SK-N-SH (cell line): ENCODE measurements at regions not wholly inside any gene's neighbourhood (a gene's known extent, or its start where the extent isn't known, plus 50 kb on each side); places are given as distances from the start of the nearest gene placed in this dataset.

Experiments used
- CTCF ChIA-PET: fragments of 300-600, 350-600 bp; formaldehyde crosslinking; extraction: SDS; loops from one replicate; lab custom pipeline; 2021; lab: Yijun Ruan, JAX
- POLR2A ChIA-PET: fragments of 350-600 bp; sonication (Branson Sonifier 250); formaldehyde crosslinking; extraction: SDS; loops from one replicate; lab custom pipeline; 2020; ENCODE audit warnings: antibody characterized with exemption, inconsistent platforms; lab: Yijun Ruan, JAX
- DNase-seq: peaks from one replicate; pipeline ENCODE4 v3.0.0; 2012
- H2AFZ ChIP-seq: fragments of 200-600 bp; sonication (generic); 2 replicates; pipeline ENCODE4 v1.8.1; 2016; ENCODE audit warnings: antibody characterized with exemption, mild to moderate bottlenecking, low read depth
- H3F3A ChIP-seq: fragments of 200-600 bp; sonication (generic); replicated peaks from 2 replicates; pipeline ENCODE3; 2016; ENCODE audit warnings: antibody characterized with exemption, mild to moderate bottlenecking; ENCODE audit not compliant: insufficient read depth
- H3K27ac ChIP-seq, 2 experiments: fragments of 200-500 bp in 1 of 2; fragments of 200-600 bp in 1 of 2; sonication (Bioruptor generic) in 1 of 2; sonication (generic), shearing (Covaris generic) in 1 of 2; 2 replicates each; pipeline versions ENCODE4 v1.5.1 to v1.6.1; 2014 to 2016; ENCODE audit warnings: low read depth in 2 of 2, inconsistent platforms in 1 of 2, low read length in 1 of 2, mild to moderate bottlenecking in 1 of 2, mixed read lengths in 1 of 2
- H3K27me3 ChIP-seq: fragments of 200-600 bp; sonication (generic), shearing (Covaris generic); 2 replicates; pipeline ENCODE4 v1.6.1; 2016; ENCODE audit warnings: mixed run types; ENCODE audit not compliant: insufficient read depth
- H3K36me3 ChIP-seq, 2 experiments: fragments of 200-500 bp in 1 of 2; fragments of 200-600 bp in 1 of 2; sonication (Bioruptor generic) in 1 of 2; sonication (generic) in 1 of 2; replicated peaks in 1 of 2; 2 replicates each; pipeline versions ENCODE3 to v1.5.1; 2014 to 2016; ENCODE audit warnings: low read length in 1 of 2, mild to moderate bottlenecking in 1 of 2; ENCODE audit not compliant: insufficient read depth in 2 of 2, control insufficient read depth in 1 of 2
- H3K4me1 ChIP-seq, 2 experiments: fragments of 200-500 bp in 1 of 2; fragments of 200-600 bp in 1 of 2; sonication (Bioruptor generic) in 1 of 2; sonication (generic), shearing (Covaris generic) in 1 of 2; 2 replicates each; pipeline versions ENCODE4 v1.5.1 to v1.6.1; 2014 to 2016; ENCODE audit warnings: low read depth in 1 of 2, low read length in 1 of 2, mixed run types in 1 of 2; ENCODE audit not compliant: insufficient read depth in 2 of 2, control insufficient read depth in 1 of 2
- H3K4me2 ChIP-seq: fragments of 200-600 bp; sonication (generic), shearing (Covaris generic); 2 replicates; pipeline ENCODE4 v1.6.1; 2017; ENCODE audit warnings: mixed run types
- H3K4me3 ChIP-seq, 2 experiments: fragments of 200-500 bp in 1 of 2; fragments of 200-600 bp in 1 of 2; sonication (Bioruptor generic) in 1 of 2; sonication (generic), shearing (Covaris generic) in 1 of 2; 2 replicates each; pipeline versions ENCODE4 v1.5.1 to v1.8.1; 2014 to 2016; ENCODE audit warnings: low read depth in 2 of 2, inconsistent platforms in 1 of 2, low read length in 1 of 2, mild to moderate bottlenecking in 1 of 2, mixed read lengths in 1 of 2, moderate library complexity in 1 of 2
- H3K79me2 ChIP-seq: fragments of 200-600 bp; sonication (generic); 2 replicates; pipeline ENCODE4 v1.8.1; 2017; ENCODE audit warnings: mild to moderate bottlenecking; ENCODE audit not compliant: insufficient read depth
- H3K9ac ChIP-seq: fragments of 200-600 bp; sonication (generic); 2 replicates; pipeline ENCODE4 v1.6.1; 2017; ENCODE audit warnings: mixed run types
- H3K9me2 ChIP-seq: fragments of 200-600 bp; sonication (generic); 2 replicates; pipeline ENCODE4 v1.6.1; 2017; ENCODE audit warnings: mixed run types
- H3K9me3 ChIP-seq: fragments of 200-600 bp; sonication (generic); 2 replicates; pipeline ENCODE4 v1.6.1; 2017; ENCODE audit warnings: mixed run types, mild to moderate bottlenecking, moderate library complexity
- H4K20me1 ChIP-seq: fragments of 200-600 bp; sonication (generic); 2 replicates; pipeline ENCODE4 v1.6.1; 2017; ENCODE audit warnings: mild to moderate bottlenecking, mixed run types; ENCODE audit not compliant: insufficient read depth
- CHD2 ChIP-seq: fragments of 150-350 bp; IDR thresholded peaks from 2 replicates; pipeline ENCODE4 v1.6.1; 2018; ENCODE audit warnings: low read length; ENCODE audit not compliant: partially characterized antibody
- CTCF ChIP-seq: fragments of 200-600 bp; sonication (generic); IDR thresholded peaks from 2 replicates; pipeline ENCODE4 v1.6.1; 2017; ENCODE audit warnings: antibody characterized with exemption, mild to moderate bottlenecking, moderate library complexity
- ELF1 ChIP-seq: IDR thresholded peaks from 2 replicates; pipeline ENCODE4 v1.4.0; 2012
- EP300 ChIP-seq, 2 experiments: IDR thresholded peaks; 2 replicates each; pipeline versions ENCODE4 v1.4.0 to v1.6.1; 2012; ENCODE audit warnings: borderline replicate concordance in 1 of 2, low read depth in 1 of 2, low read length in 1 of 2
- EZH2phosphoT487 ChIP-seq: fragments of 200-600 bp; sonication (generic); IDR thresholded peaks from 2 replicates; pipeline ENCODE4 v1.6.1; 2017; ENCODE audit warnings: low read depth, mixed run types, mild to moderate bottlenecking, antibody characterized with exemption, moderate library complexity, borderline replicate concordance
- FOSL2 ChIP-seq: IDR thresholded peaks from 2 replicates; pipeline ENCODE4 v1.4.0; 2012; ENCODE audit warnings: low read depth, mild to moderate bottlenecking, moderate library complexity, borderline replicate concordance
- GATA2 ChIP-seq: sonication (generic); formaldehyde crosslinking; IDR thresholded peaks from 2 replicates; pipeline ENCODE4 v1.5.0; 2020; ENCODE audit warnings: mild to moderate bottlenecking, missing genetic modification reagents
- JUND ChIP-seq: IDR thresholded peaks from 2 replicates; pipeline ENCODE4 v1.4.0; 2012
- MEF2A ChIP-seq: IDR thresholded peaks from 2 replicates; pipeline ENCODE4 v1.4.0; 2012; ENCODE audit warnings: low read depth, borderline replicate concordance
- MXI1 ChIP-seq: IDR thresholded peaks from 2 replicates; pipeline ENCODE4 v1.6.1; 2012; ENCODE audit warnings: mild to moderate bottlenecking, low read depth, low read length, improper control_type of control experiment
- NFIC ChIP-seq: IDR thresholded peaks from 2 replicates; pipeline ENCODE4 v1.4.0; 2012; ENCODE audit warnings: borderline replicate concordance
- NRF1 ChIP-seq: IDR thresholded peaks from 2 replicates; pipeline ENCODE4 v1.6.1; 2012; ENCODE audit warnings: low read depth, mild to moderate bottlenecking, low read length
- POLR2AphosphoS5 ChIP-seq: IDR thresholded peaks from 2 replicates; pipeline ENCODE4 v1.6.1; 2012; ENCODE audit warnings: low read depth, low read length
- RAD21 ChIP-seq: IDR thresholded peaks from 2 replicates; pipeline ENCODE4 v1.6.1; 2012; ENCODE audit warnings: mild to moderate bottlenecking, low read length
- REST ChIP-seq: IDR thresholded peaks from 2 replicates; pipeline ENCODE4 v1.6.1; 2012; ENCODE audit warnings: mild to moderate bottlenecking, low read depth, low read length, moderate library complexity
- SIN3A ChIP-seq: IDR thresholded peaks from 2 replicates; pipeline ENCODE4 v1.6.1; 2012; ENCODE audit warnings: low read depth, mild to moderate bottlenecking, low read length, moderate library complexity, borderline replicate concordance
- TAF1 ChIP-seq: IDR thresholded peaks from 2 replicates; pipeline ENCODE4 v1.6.1; 2012; ENCODE audit warnings: low read depth, mild to moderate bottlenecking, low read length, moderate library complexity, borderline replicate concordance
- TEAD4 ChIP-seq: IDR thresholded peaks from 2 replicates; pipeline ENCODE4 v1.4.0; 2012; ENCODE audit warnings: mild to moderate bottlenecking, borderline replicate concordance; ENCODE audit not compliant: insufficient read depth
- USF1 ChIP-seq: IDR thresholded peaks from 2 replicates; pipeline ENCODE4 v1.4.0; 2012; ENCODE audit warnings: low read depth, borderline replicate concordance
- USF2 ChIP-seq: fragments of 150-350 bp; IDR thresholded peaks from 2 replicates; pipeline ENCODE4 v1.6.1; 2017; ENCODE audit warnings: antibody characterized with exemption, low read length, low read depth, borderline replicate concordance
- WGBS: methylation state at CpG from one replicate; pipeline ENCODE4 v1.1.6; 2017; ENCODE audit warnings: low lambda C conversion rate; 5-methylcytosine and 5-hydroxymethylcytosine counted together

- no peaks in the 10 kb centered on the region for H3K4me1 ChIP-seq
- H3K9me2 ChIP-seq: no peaks in the 10 kb centered on the region
- H3K9me3 ChIP-seq: no peaks in the 10 kb centered on the region
- no peaks in the 10 kb centered on the region for H3F3A ChIP-seq
- no peaks in the 10 kb centered on the region for H4K20me1 ChIP-seq
- DNase-seq: no peak
- 65% methylated on average over 4 of the region's 4 CpGs for WGBS
- H3K36me3 ChIP-seq: no peaks in the 10 kb centered on the region
- H3K79me2 ChIP-seq: no peaks in the 10 kb centered on the region
- no peak overlapping the region for H3K27ac ChIP-seq
- H3K27me3 ChIP-seq: no peaks in the 10 kb centered on the region
- H2AFZ ChIP-seq: no peak overlapping the region
- no peak overlapping the region for H3K4me2 ChIP-seq
- no peak overlapping the region for H3K9ac ChIP-seq
- POLR2A ChIA-PET: no interaction called here
- TF ChIP-seq RAD21: no peak
- CTCF ChIA-PET: no interaction called here
- H3K4me3 ChIP-seq: no peak overlapping the region
Measured at GRCh38 chr3:31289584-31289983, 243.1 kb upstream of the STT3B start.

GRCh38 chr3:31290046-31290445 lies 242.7 kb upstream of the STT3B start:
- ChIA-PET CTCF (no interaction called here), POLR2A (no interaction called here)
- H3K36me3 ChIP-seq: no peaks in the 10 kb centered on the region
- H3K4me3 ChIP-seq: no peak overlapping the region
- no peak overlapping the region for H3K4me2 ChIP-seq
- H3K27ac ChIP-seq: no peak overlapping the region
- H3K79me2 ChIP-seq: no peaks in the 10 kb centered on the region
- no peaks in the 10 kb centered on the region for H3K27me3 ChIP-seq
- 50% methylated on average over 5 of the region's 5 CpGs for WGBS
- H3K4me1 ChIP-seq: no peaks in the 10 kb centered on the region
- no peak overlapping the region for H3K9ac ChIP-seq
- no peak for TF ChIP-seq JUND
- TF ChIP-seq MXI1: no peak
- no peak for TF ChIP-seq RAD21
- TF ChIP-seq ELF1: no peak
- TF ChIP-seq EZH2phosphoT487: no peak
- TF ChIP-seq TAF1: no peak
- TF ChIP-seq SIN3A: no peak
- TF ChIP-seq USF2: no peak
- no peak for TF ChIP-seq GATA2
- no peak for TF ChIP-seq USF1
- no peak for TF ChIP-seq FOSL2
- TF ChIP-seq EP300 (IDR thresholded peaks at IDR 0.05; ENCODE audit: borderline replicate concordance in 1 of 2, low read depth in 1 of 2, low read length in 1 of 2): no peak
- no peak for TF ChIP-seq POLR2AphosphoS5
- TF ChIP-seq CHD2: no peak
- TF ChIP-seq CTCF: no peak
- no peak for TF ChIP-seq NFIC
- TF ChIP-seq MEF2A: no peak
- no peak for TF ChIP-seq TEAD4
- no peak for TF ChIP-seq NRF1
- TF ChIP-seq REST: no peak
- no peaks in the 10 kb centered on the region for H3K9me3 ChIP-seq
- H3F3A ChIP-seq: no peaks in the 10 kb centered on the region
- H3K9me2 ChIP-seq: no peaks in the 10 kb centered on the region
- no peak overlapping the region for H2AFZ ChIP-seq
- no peaks in the 10 kb centered on the region for H4K20me1 ChIP-seq
- no peak for DNase-seq
